ENCODE measurements at regions not wholly inside any gene's neighbourhood (a gene's known extent, or its start where the extent isn't known, plus 50 kb on each side); places are given as distances from the start of the nearest gene placed in this dataset.

DNA sequence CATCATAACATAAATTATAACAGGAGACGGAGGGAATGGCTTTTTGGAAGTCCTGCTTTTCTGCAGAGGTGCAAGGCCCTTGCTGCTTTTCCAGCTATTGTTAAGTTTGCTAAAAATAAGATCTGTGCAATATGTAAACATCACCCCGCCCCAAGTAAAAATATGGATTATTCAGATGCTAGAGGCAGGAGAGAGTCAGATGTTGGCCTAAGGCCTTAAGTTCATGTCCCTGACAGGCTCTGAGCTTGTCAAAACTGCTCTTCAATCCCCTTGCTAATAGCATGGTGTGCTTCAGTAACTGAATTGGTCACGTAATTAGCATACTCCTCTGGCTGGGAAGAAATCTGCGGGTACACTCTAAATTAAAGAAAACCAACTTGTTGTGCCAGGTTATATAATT, 147.5 kb downstream of the BMP2 start:
- Mint-ChIP-seq H3K27ac (no peak overlapping the region), H3K4me3 (no peak overlapping the region), H3K36me3 (no peaks in the 10 kb centered on the region), H3K4me1 (no peaks in the 10 kb centered on the region), H3K9me3 (no peaks in the 10 kb centered on the region), H3K27me3 (no peaks in the 10 kb centered on the region)
- DNase-seq: no peak

GRCh38 chr20:6916938-6917337, 149.5 kb downstream of the BMP2 start:
- Mint-ChIP-seq H3K36me3 (no peaks in the 10 kb centered on the region), H3K4me3 (no peak overlapping the region), H3K4me1 (no peaks in the 10 kb centered on the region), H3K9me3 (no peaks in the 10 kb centered on the region), H3K27ac (no peak overlapping the region), H3K27me3 (no peaks in the 10 kb centered on the region)
- no peak for DNase-seq

DNA sequence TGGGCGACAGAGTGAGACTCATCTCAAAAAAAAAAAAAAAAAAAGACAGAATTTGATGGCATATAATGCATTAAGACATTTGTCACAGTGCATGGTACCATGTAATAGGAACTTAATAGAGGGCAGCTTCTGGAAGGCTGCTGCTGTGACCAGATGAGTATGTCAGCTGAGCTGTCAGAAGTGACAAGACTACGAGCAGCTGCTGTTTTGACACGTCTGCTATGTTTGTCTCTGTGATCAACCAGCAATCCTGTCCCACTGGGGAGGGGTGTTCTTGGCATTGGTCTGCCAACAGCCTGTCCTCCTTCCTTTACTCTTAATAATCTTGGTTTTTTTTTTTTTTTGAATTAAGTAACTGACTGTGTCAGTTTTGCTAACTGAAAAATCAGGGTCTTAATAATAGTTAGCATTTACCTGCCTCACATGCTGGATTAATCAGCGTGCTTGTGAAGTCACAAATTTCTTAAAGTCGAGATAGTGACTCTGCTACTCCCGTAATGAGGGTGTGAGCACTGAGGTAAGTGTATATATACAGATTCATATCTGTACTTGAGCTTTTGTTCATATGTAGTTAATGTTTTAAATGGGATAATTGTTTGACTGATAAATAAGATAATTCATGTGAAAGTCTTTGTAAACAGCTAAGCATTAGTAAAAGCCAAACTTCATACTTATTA, 152.4 kb downstream of the BMP2 start:
- H3K27me3 Mint-ChIP-seq: no peaks in the 10 kb centered on the region
- H3K9me3 Mint-ChIP-seq: no peaks in the 10 kb centered on the region
- H3K36me3 Mint-ChIP-seq: no peaks in the 10 kb centered on the region
- H3K4me1 Mint-ChIP-seq: no peaks in the 10 kb centered on the region
- no peak overlapping the region for H3K27ac Mint-ChIP-seq
- no peak for DNase-seq
- H3K4me3 Mint-ChIP-seq: no peak overlapping the region

DNA sequence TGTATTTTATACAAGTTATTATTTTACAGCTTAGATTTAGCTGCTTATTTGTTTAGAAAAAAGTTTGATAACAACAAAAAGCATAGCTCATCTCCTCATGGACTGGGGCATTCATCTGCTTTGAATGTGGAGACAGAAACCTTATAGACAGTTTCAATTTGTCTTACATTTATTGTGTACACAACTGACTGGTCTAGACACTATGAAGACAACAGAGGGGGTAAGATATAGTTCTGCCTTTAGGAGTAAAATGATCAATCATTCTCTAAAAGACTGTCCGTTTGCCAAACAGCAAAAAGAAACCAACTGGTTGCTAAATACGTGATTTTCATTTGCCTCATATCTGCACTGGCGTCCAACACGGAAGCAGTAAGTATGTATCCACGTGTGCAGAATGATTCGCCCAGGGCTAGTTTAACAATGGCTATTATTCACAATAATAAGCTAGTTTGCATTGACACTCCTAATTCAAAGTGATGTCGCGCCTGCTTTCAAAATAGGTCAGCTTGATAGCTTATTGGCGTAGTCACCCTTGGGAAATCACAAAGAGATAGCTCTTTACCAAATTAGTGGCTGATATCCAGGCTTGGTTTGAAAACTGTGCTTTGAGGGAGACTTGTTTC, 153.6 kb downstream of the BMP2 start:
- Mint-ChIP-seq H3K9me3 (no peaks in the 10 kb centered on the region), H3K36me3 (no peaks in the 10 kb centered on the region), H3K27ac (no peak overlapping the region)

DNA sequence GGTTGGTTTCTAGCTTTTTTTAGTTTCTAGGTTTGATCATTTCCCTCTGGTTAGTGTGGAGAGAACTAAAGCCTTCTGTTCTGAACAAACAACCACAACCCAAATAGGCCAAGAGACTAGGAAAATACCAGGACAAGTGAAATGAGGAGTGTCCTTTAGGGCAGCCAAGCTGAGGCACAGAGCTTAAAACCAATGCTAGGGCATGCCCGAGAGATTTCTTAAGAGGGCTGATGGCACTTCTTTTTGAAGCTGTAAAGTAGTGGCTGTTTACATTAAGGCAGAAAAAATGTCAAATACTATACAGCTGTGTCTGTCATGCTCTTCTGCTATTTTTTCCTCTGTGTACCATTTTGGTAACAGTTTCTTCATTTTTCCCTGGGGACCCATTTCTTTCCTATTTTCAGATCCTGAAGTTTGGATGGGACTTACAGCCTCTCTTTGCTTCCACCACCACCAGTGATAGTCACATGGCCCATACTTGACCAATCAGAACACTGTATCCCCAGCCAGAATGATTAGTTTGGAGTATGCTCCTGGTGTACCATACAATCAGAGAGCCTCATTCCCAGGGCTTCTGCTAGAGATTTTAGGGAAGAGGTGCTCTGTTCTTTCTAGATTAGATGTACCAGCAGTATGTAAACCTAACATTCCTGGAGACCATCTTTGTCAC, 154.4 kb downstream of the BMP2 start:
- no peaks in the 10 kb centered on the region for H3K27me3 Mint-ChIP-seq
- H3K9me3 Mint-ChIP-seq: peaks cover 3% of the 10 kb centered on the region
- no peaks in the 10 kb centered on the region for H3K36me3 Mint-ChIP-seq

More for the DNA sequence above, 153.6 kb downstream of the BMP2 start:
- H3K4me1 Mint-ChIP-seq: no peaks in the 10 kb centered on the region
- H3K4me3 Mint-ChIP-seq: no peak overlapping the region
- H3K27me3 Mint-ChIP-seq: no peaks in the 10 kb centered on the region
- no peak for DNase-seq

GRCh38 chr20:6924681-6925080, 157.2 kb downstream of the BMP2 start:
- H3K4me1 Mint-ChIP-seq: no peaks in the 10 kb centered on the region
- no peak overlapping the region for H3K4me3 Mint-ChIP-seq
- H3K27me3 Mint-ChIP-seq: no peaks in the 10 kb centered on the region
- peaks cover 5% of the 10 kb centered on the region for H3K9me3 Mint-ChIP-seq
- no peak overlapping the region for H3K27ac Mint-ChIP-seq
- peaks cover 2% of the 10 kb centered on the region for H3K36me3 Mint-ChIP-seq
- no peak for DNase-seq

More for the DNA sequence above, 154.4 kb downstream of the BMP2 start:
- no peak for DNase-seq
- Mint-ChIP-seq H3K4me1 (no peaks in the 10 kb centered on the region), H3K27ac (no peak overlapping the region), H3K4me3 (no peak overlapping the region)

DNA sequence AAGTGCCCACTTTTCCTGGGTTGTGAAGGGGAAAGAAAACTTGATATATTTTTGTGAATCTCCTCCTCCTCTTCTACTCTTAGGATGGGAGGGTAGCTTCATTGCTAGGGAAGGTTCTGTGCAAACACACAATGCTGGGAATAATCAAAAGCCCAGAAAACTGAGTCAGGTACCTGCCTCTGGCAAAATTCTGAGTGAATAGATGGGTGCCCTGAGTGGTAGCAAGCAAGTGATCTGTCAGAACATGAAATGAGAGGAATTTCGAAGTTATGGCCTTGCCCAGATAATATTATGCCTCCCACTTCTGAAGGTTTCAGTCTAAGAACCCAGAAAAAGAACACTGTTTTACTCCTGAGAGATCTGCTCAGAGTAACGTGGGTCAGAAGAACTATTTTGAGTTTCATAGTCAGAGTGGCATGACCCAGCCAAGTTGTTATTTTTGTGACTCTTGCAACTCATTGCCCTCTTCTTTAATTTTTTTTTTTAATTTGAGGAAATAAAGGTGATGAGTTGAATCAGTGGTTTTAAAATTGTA, 158.3 kb downstream of the BMP2 start:
- H3K36me3 Mint-ChIP-seq: peaks cover 2% of the 10 kb centered on the region
- no peaks in the 10 kb centered on the region for H3K27me3 Mint-ChIP-seq
- peaks cover 5% of the 10 kb centered on the region for H3K9me3 Mint-ChIP-seq
- H3K4me1 Mint-ChIP-seq: no peaks in the 10 kb centered on the region
- no peak for DNase-seq
- no peak overlapping the region for H3K27ac Mint-ChIP-seq
- H3K4me3 Mint-ChIP-seq: no peak overlapping the region

GRCh38 chr20:6940048-6940447, 172.6 kb downstream of the BMP2 start:
- Mint-ChIP-seq H3K36me3 (no peaks in the 10 kb centered on the region), H3K4me3 (no peak overlapping the region), H3K4me1 (no peaks in the 10 kb centered on the region), H3K27ac (no peak overlapping the region), H3K27me3 (no peaks in the 10 kb centered on the region), H3K9me3 (peaks cover 1% of the 10 kb centered on the region)
- no peak for DNase-seq

- H3K27ac Mint-ChIP-seq: no peak overlapping the region
- no peaks in the 10 kb centered on the region for H3K27me3 Mint-ChIP-seq
- peaks cover 1% of the 10 kb centered on the region for H3K9me3 Mint-ChIP-seq
- no peak for DNase-seq
- H3K4me3 Mint-ChIP-seq: no peak overlapping the region
- no peaks in the 10 kb centered on the region for H3K36me3 Mint-ChIP-seq
- no peaks in the 10 kb centered on the region for H3K4me1 Mint-ChIP-seq
Observed at GRCh38 chr20:6940876-6941275, 173.4 kb downstream of the BMP2 start.

DNA sequence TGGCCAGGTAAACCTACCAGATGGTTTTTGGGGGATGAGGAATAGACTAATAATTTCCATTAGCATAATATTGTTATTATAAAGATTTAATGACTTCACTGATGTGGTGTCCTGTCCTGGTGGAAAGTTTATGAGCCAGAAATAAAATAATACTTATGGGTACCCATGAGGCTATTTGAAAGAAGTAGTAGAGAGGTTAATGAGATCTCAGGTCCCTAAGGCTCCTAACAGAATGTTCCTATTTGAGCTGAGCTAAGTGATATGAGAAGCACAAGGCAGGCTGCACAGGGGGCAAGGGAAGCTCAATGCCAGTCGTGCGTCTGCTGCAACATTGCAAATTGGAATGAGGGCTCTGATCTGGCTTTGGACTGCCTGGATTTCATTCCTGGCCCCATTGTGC, 174.1 kb downstream of the BMP2 start:
- Mint-ChIP-seq H3K4me1 (no peaks in the 10 kb centered on the region), H3K4me3 (no peak overlapping the region), H3K9me3 (peaks cover 1% of the 10 kb centered on the region), H3K36me3 (no peaks in the 10 kb centered on the region), H3K27ac (no peak overlapping the region), H3K27me3 (no peaks in the 10 kb centered on the region)
- DNase-seq: no peak

DNA sequence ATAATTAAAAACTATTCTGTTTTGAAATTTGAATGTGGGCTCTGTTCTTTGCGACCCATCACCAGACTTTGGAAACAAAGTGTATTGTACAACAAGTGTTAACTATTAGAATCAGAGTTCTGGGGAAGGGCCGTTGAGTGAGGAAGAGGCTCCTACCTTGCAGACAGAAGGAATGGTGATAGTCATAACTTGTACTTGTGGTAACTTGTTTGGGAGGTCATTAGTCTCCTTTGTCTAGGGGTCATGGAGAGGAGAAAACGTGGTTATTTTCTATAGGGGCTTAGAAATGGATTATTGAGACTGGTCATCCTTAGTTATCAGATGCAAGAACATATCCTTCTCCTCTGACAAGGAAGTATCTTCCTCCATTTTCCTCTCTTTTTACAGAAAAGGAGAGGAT, 174.8 kb downstream of the BMP2 start:
- DNase-seq: no peak
- Mint-ChIP-seq H3K9me3 (peaks cover 1% of the 10 kb centered on the region), H3K36me3 (no peaks in the 10 kb centered on the region), H3K4me1 (no peaks in the 10 kb centered on the region), H3K27me3 (no peaks in the 10 kb centered on the region), H3K27ac (no peak overlapping the region), H3K4me3 (no peak overlapping the region)

DNA sequence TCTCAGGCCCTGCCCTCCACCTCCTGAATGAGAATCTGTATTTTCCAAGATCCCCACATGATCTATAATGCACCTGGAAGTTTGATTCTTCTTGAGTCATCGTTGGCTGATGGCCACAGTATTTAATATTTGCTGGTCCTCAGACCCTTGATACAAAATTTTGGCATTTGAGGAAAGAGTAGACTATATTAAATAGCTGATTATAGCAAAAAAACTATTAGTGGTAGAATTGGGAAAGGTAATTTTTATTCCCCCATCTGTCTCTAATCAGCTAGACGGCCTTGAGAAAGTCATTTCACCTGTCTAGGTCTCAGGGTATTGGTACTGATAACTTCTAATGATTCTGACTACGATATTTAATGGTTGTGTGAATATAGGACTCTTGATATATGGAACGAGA, 176.8 kb downstream of the BMP2 start:
- no peaks in the 10 kb centered on the region for H3K27me3 Mint-ChIP-seq
- no peak overlapping the region for H3K4me3 Mint-ChIP-seq
- peaks cover 1% of the 10 kb centered on the region for H3K9me3 Mint-ChIP-seq
- H3K36me3 Mint-ChIP-seq: no peaks in the 10 kb centered on the region
- no peak overlapping the region for H3K27ac Mint-ChIP-seq
- DNase-seq: no peak
- no peaks in the 10 kb centered on the region for H3K4me1 Mint-ChIP-seq

GRCh38 chr20:6953611-6954010, 186.1 kb downstream of the BMP2 start:
- Mint-ChIP-seq H3K27me3 (no peaks in the 10 kb centered on the region), H3K4me1 (no peaks in the 10 kb centered on the region), H3K4me3 (no peak overlapping the region), H3K9me3 (peaks cover 9% of the 10 kb centered on the region), H3K36me3 (no peaks in the 10 kb centered on the region), H3K27ac (no peak overlapping the region)
- DNase-seq: no peak

DNA sequence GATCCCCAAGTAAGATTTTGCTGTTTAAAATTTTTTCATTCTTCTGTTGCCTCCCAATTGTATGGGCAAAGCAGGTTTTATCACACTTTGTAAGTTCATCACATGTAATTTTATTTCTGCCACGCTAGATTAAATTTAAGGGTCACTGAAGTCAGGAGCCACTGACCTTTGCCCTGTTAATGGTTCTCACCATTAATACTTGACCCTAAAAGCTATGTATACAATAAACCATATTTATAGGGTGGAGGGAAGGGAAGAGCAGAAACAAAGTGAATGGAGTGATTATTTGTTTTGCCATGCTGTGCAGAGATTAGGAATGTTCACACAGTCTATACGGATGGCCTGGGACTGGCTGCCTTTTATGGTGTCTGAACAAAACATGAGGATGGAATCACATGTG, 186.7 kb downstream of the BMP2 start:
- Mint-ChIP-seq H3K27me3 (no peaks in the 10 kb centered on the region), H3K4me1 (no peaks in the 10 kb centered on the region), H3K27ac (no peak overlapping the region), H3K9me3 (peaks cover 9% of the 10 kb centered on the region), H3K36me3 (no peaks in the 10 kb centered on the region), H3K4me3 (no peak overlapping the region)
- no peak for DNase-seq

DNA sequence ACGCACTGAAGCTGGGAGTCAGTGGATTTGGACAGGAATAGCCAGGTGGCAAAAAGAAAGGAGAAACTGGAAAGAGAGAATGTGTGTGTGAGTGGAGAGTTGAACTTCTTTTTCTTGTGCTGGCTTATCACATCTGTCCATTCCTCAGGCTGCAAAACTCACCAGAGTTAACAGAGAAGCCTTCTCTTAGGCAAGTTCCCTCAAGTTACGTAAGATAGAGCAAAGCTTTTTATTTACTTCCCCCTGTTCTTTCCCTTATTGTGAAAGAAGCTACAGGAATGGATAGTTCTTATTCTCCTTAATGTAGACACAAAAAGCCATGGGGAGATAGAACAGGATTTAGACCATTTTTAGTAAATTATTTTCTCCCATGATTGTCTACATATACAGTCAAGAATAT, 188.6 kb downstream of the BMP2 start:
- no peaks in the 10 kb centered on the region for H3K27me3 Mint-ChIP-seq
- H3K27ac Mint-ChIP-seq: no peak overlapping the region
- H3K4me3 Mint-ChIP-seq: no peak overlapping the region
- H3K4me1 Mint-ChIP-seq: no peaks in the 10 kb centered on the region
- DNase-seq: no peak
- H3K36me3 Mint-ChIP-seq: no peaks in the 10 kb centered on the region
- peaks cover 9% of the 10 kb centered on the region for H3K9me3 Mint-ChIP-seq

- Mint-ChIP-seq H3K36me3 (no peaks in the 10 kb centered on the region), H3K9me3 (peaks cover 7% of the 10 kb centered on the region), H3K4me3 (no peak overlapping the region), H3K4me1 (no peaks in the 10 kb centered on the region), H3K27ac (no peak overlapping the region), H3K27me3 (no peaks in the 10 kb centered on the region)
- DNase-seq: no peak
Observed at GRCh38 chr20:6956574-6956973, 189.1 kb downstream of the BMP2 start.
